ENCODE measurements at regions not wholly inside any gene's neighbourhood (a gene's known extent, or its start where the extent isn't known, plus 50 kb on each side); places are given as distances from the start of the nearest gene placed in this dataset.
"Not testable (repeated sequence)": the region's sequence is repeated elsewhere in the genome, so short reads cannot be mapped to it uniquely, and the experiment has no call there.

- ATAC-seq (no peak), DNase-seq (no peak)
- H3K36me3 ChIP-seq, result no peaks in the 10 kb centered on the region
- H3K4me1 ChIP-seq, result no peaks in the 10 kb centered on the region
- in situ Hi-C loops (cut with MboI; ENCODE audit: low sequenced_read_pairs in 4 of 4), result no loop called here
- H3K9me3 ChIP-seq, result no peaks in the 10 kb centered on the region
- intact Hi-C loops (cut with DNase I; ENCODE audit: low total_unique reads), result no loop called here
- no peaks in the 10 kb centered on the region for H3K27me3 ChIP-seq
- no peak overlapping the region for H3K27ac ChIP-seq
- H3K4me3 ChIP-seq, result no peak overlapping the region
- TF ChIP-seq POLR2A (IDR thresholded peaks at IDR 0.05), result no peak
- no peak for TF ChIP-seq CTCF (IDR thresholded peaks at IDR 0.05 in 4 of 5, conservative IDR thresholded peaks at IDR 0.05 in 1 of 5)
These were observed 487.7 kb upstream of the AUTS2 start for GRCh38 chr7:69110450-69111050.

GRCh38 chr7:69114374-69114773, 483.9 kb upstream of the AUTS2 start:
- intact Hi-C loops (cut with DNase I; ENCODE audit: low total_unique reads) (no loop called here), in situ Hi-C loops (cut with MboI; ENCODE audit: low sequenced_read_pairs in 4 of 4) (no loop called here)
- no peaks in the 10 kb centered on the region for H3K9me3 ChIP-seq
- ATAC-seq (no peak), DNase-seq (no peak)
- H3K36me3 ChIP-seq, result no peaks in the 10 kb centered on the region
- no peak overlapping the region for H3K4me3 ChIP-seq
- no peaks in the 10 kb centered on the region for H3K4me1 ChIP-seq
- H3K27ac ChIP-seq, result no peak overlapping the region
- no peak for TF ChIP-seq POLR2A (IDR thresholded peaks at IDR 0.05)
- TF ChIP-seq CTCF (IDR thresholded peaks at IDR 0.05 in 4 of 5, conservative IDR thresholded peaks at IDR 0.05 in 1 of 5), result no peak
- H3K27me3 ChIP-seq, result no peaks in the 10 kb centered on the region

- no peak for ATAC-seq
- no peak overlapping the region for H3K4me3 ChIP-seq
- H3K27me3 ChIP-seq, result no peaks in the 10 kb centered on the region
- intact Hi-C loops (cut with DNase I; ENCODE audit: low total_unique reads), result no loop called here
- DNase-seq, result no peak
- in situ Hi-C loops (cut with MboI; ENCODE audit: low sequenced_read_pairs in 4 of 4), result no loop called here
- no peak for TF ChIP-seq POLR2A (IDR thresholded peaks at IDR 0.05)
- no peak for TF ChIP-seq CTCF (IDR thresholded peaks at IDR 0.05 in 4 of 5, conservative IDR thresholded peaks at IDR 0.05 in 1 of 5)
- H3K9me3 ChIP-seq, result no peaks in the 10 kb centered on the region
- H3K36me3 ChIP-seq, result no peaks in the 10 kb centered on the region
- no peak overlapping the region for H3K27ac ChIP-seq
- no peaks in the 10 kb centered on the region for H3K4me1 ChIP-seq
These were observed 482.5 kb upstream of the AUTS2 start for GRCh38 chr7:69115788-69116187.

GRCh38 chr7:69116196-69116595, 482.1 kb upstream of the AUTS2 start:
- H3K27me3 ChIP-seq; H3K4me1 ChIP-seq; DNase-seq; H3K36me3 ChIP-seq; H3K9me3 ChIP-seq; in situ Hi-C loops (cut with MboI; ENCODE audit: low sequenced_read_pairs in 4 of 4); intact Hi-C loops (cut with DNase I; ENCODE audit: low total_unique reads); H3K4me3 ChIP-seq; H3K27ac ChIP-seq; ATAC-seq: not testable (repeated sequence)

GRCh38 chr7:69122953-69123352, 475.3 kb upstream of the AUTS2 start:
- H3K9me3 ChIP-seq, result no peaks in the 10 kb centered on the region
- no peaks in the 10 kb centered on the region for H3K27me3 ChIP-seq
- no peak for ATAC-seq
- no peak overlapping the region for H3K27ac ChIP-seq
- no peak overlapping the region for H3K4me3 ChIP-seq
- TF ChIP-seq CTCF (IDR thresholded peaks at IDR 0.05 in 4 of 5, conservative IDR thresholded peaks at IDR 0.05 in 1 of 5) (no peak), POLR2A (IDR thresholded peaks at IDR 0.05) (no peak)
- intact Hi-C loops (cut with DNase I; ENCODE audit: low total_unique reads), result no loop called here
- no peak for DNase-seq
- no peaks in the 10 kb centered on the region for H3K4me1 ChIP-seq
- in situ Hi-C loops (cut with MboI; ENCODE audit: low sequenced_read_pairs in 4 of 4), result no loop called here
- no peaks in the 10 kb centered on the region for H3K36me3 ChIP-seq

Data from gastrocnemius medialis (tissue), 4 donors.